RKO (cell line): ENCODE measurements at regions not wholly inside any gene's neighbourhood (a gene's known extent, or its start where the extent isn't known, plus 50 kb on each side); places are given as distances from the start of the nearest gene placed in this dataset.

ENCODE experiments used
- DNase-seq: peaks from one replicate; pipeline ENCODE4 v3.0.0-alpha.2; 2016; ENCODE audit warnings: low spot score

- DNase-seq, result no peak
Observed at GRCh38 chr15:77791941-77792340, 159.2 kb upstream of the LINGO1 start.

GRCh38 chr15:77790481-77790880, 157.8 kb upstream of the LINGO1 start:
- DNase-seq, result no peak

GRCh38 chr15:77786956-77787355, 154.2 kb upstream of the LINGO1 start:
- no peak for DNase-seq

- DNase-seq, result no peak
Observed at GRCh38 chr15:77786181-77786890, 153.6 kb upstream of the LINGO1 start.

GRCh38 chr15:77784361-77785292, 151.9 kb upstream of the LINGO1 start:
- peak; percentile 34 for DNase-seq

DNA sequence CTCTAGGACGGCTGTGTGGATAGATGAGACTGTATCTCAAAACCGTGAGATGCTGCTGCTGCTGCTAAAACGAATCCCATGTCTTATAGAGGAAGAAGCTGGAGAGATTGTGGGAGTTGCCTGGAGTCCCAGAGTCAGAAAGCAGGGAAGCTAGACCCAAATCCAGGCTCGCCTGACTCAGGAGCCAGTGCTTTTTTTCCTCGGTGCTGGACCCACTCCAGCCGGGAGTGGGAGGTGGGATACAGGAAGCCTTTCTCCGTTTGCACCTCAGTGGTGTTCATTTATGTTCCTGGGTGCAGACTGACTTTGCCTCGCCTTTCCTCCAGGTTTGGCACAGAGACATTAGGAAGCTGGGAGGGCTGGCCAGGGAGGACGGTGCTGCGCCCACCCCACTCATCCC, 150.9 kb upstream of the LINGO1 start:
- DNase-seq, result no peak

GRCh38 chr15:77782691-77783090, 150.0 kb upstream of the LINGO1 start:
- DNase-seq, result no peak

DNA sequence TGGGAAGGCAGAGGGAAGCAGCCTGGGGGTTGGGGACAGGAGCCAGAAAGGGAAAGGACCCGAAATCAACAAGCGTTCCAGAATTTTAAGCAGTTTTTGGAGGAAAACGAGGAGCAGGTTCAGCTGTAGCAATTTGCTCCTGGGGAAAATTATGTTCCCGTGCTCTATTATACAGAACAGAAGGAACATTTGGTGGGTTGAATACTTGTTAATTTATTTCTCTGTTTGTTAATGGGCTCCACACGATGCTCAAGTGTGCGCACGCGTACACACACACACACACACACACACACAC, 149.2 kb upstream of the LINGO1 start:
- no peak for DNase-seq

DNA sequence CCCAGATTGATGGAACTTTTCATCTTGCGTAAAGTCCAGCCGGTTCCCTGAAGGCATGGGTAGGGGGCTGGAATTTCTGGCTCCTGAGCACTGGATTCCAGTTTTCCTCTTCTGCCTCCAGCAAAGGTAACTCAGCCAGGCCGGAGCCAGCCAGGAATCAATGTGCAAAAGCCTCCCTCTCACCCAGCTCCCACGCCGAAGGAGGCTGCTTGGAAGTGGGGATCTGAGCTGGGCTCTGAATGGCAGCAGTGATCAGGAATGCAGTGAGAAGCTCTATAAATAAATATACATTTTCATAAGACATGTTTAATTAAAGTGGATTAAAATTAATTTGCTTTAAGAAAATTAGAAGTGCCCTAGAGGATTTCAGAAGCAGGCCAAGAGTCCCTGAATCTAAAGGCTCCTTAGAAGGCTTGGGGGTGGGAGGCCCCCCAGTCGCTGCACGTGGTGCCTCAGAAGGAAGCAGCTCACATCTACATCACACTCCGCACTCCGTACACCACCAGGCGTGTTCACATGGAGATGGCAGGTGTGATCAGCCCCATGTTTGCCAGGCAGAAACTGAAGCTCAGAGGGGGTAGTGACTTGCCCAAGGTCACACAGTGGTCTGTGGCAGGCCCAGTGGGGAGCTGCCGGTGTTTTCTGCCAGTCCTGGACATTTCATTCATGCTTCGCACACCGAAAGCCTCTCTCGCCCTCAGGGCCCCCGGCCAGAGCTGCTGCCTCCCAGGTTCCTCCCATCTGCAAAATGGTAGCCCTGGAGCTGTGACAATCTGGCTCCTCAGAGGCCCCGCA, 148.6 kb upstream of the LINGO1 start:
- DNase-seq, result no peak

DNA sequence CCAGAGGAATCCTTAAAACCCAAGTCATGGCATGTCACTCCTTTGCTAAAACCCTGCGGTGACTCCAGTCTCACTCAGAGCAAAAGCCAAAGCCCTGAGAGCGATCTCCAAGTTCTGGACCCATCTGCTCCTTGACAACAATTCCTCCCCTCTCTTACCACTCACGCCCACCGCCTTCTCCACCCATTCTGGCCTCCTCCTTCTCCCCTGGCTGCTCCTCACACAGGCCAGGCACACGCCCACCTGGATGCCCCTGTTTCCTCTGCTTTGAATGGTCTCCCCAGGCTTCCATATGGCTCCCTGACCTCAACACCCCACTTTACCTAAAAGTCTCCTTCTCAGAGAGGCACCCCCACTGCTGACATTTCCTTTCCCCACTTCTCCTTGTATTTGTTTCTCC, 146.1 kb upstream of the LINGO1 start:
- no peak for DNase-seq

- no peak for DNase-seq
Observed at GRCh38 chr15:77775837-77776236, 143.1 kb upstream of the LINGO1 start.

- no peak for DNase-seq
Observed at GRCh38 chr15:77775373-77775772, 142.7 kb upstream of the LINGO1 start.

- no peak for DNase-seq
Observed at GRCh38 chr15:77774350-77774749, 141.6 kb upstream of the LINGO1 start.

DNA sequence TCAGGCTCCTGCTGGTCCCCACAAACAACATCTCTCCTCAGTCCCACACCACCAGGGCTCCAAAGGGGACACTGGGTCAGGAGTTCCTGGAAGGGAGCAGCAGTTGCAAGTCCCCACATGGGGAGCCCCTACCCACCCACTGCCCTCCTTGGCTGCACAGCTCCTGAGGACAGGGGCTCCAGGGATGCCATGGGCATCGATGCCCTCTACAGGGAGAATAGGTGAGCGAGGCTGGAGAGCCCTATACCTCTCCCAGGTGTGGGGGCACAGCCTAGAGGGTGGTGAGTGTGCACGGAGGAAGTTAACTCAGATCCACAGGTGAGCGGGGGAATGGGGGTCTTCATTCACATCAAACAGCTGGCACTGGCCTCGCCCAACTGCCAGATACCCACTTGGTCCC, 141.2 kb upstream of the LINGO1 start:
- DNase-seq, result no peak

GRCh38 chr15:77772641-77773402, 140.1 kb upstream of the LINGO1 start:
- no peak for DNase-seq

DNA sequence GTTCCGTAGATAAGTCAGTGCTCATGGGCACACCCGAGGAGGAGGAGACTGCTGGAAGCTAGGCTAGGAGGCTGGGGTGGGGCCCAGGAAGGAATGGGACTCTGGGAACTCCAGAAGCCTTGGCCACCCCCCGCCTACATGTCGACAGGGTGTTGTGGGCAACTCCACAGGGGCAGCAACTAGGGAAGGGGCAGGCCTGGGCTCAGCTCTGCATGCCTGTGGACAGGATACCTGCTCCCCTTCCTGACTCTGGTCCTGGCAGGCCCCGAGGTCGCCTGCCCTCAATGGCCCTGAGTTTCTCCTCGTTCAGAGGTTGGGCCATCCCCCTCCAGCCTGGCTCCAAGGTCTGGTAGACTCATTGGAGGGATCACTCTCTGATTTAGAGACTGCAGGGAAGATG, 138.9 kb upstream of the LINGO1 start:
- DNase-seq, result no peak

DNA sequence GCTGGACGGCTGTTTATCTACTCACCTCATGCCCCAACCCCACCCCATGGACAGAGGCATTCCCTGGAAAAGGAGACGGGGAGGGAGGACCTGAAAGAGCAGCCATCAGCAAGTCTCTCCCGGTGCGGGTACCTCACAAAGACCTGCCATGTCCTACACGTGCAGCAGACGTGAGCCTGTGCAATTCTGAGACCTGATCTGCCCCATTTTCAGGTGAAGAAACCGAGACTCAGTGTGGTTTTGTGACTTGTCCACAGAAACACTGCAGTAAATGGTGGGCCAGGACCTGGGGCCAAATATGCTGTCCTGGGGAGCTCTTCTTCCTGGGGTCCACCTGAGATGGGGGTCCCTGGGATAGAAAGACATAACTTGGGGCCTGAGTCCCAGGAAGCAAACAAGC, 137.0 kb upstream of the LINGO1 start:
- DNase-seq, result no peak

GRCh38 chr15:77768521-77769078, 135.9 kb upstream of the LINGO1 start:
- DNase-seq, result no peak

GRCh38 chr15:77768107-77768506, 135.4 kb upstream of the LINGO1 start:
- DNase-seq, result no peak

- DNase-seq, result no peak
Observed at GRCh38 chr15:77764095-77764494, 131.4 kb upstream of the LINGO1 start.

- DNase-seq, result no peak
Observed at GRCh38 chr15:77762747-77763355, 130.1 kb upstream of the LINGO1 start.
